ENCODE measurements at regions not wholly inside any gene's neighbourhood (a gene's known extent, or its start where the extent isn't known, plus 50 kb on each side); places are given as distances from the start of the nearest gene placed in this dataset.
A peak's percentile ranks its signal among the peaks of the same experiment; 100 is the strongest.
"Not testable (repeated sequence)": the region's sequence is repeated elsewhere in the genome, so short reads cannot be mapped to it uniquely, and the experiment has no call there.

- DNase-seq (ENCODE audit: low read depth), result no peak
Measured at GRCh38 chr11:43135966-43136534, 175.7 kb upstream of the API5 start.

GRCh38 chr11:43138621-43139140, 173.1 kb upstream of the API5 start:
- DNase-seq (ENCODE audit: low read depth), result no peak

GRCh38 chr11:43145653-43146052, 166.1 kb upstream of the API5 start:
- DNase-seq (ENCODE audit: low read depth), result no peak

- DNase-seq (ENCODE audit: low read depth), result no peak
Measured at GRCh38 chr11:43150697-43151096, 161.1 kb upstream of the API5 start.

GRCh38 chr11:43164831-43165230, 147.0 kb upstream of the API5 start:
- no peak for DNase-seq (ENCODE audit: low read depth)

GRCh38 chr11:43165393-43165792, 146.4 kb upstream of the API5 start:
- peak; percentile 1 for DNase-seq (ENCODE audit: low read depth)

GRCh38 chr11:43168241-43168640, 143.6 kb upstream of the API5 start:
- DNase-seq (ENCODE audit: low read depth), result not testable (repeated sequence)

- no peak for DNase-seq (ENCODE audit: low read depth)
Measured at GRCh38 chr11:43172477-43172876, 139.3 kb upstream of the API5 start.

GRCh38 chr11:43177975-43178374, 133.8 kb upstream of the API5 start:
- no peak for DNase-seq (ENCODE audit: low read depth)

GRCh38 chr11:43194459-43194858, 117.3 kb upstream of the API5 start:
- not testable (repeated sequence) for DNase-seq (ENCODE audit: low read depth)

- DNase-seq (ENCODE audit: low read depth), result no peak
Measured at GRCh38 chr11:43197379-43197778, 114.4 kb upstream of the API5 start.

GRCh38 chr11:43200031-43200430, 111.8 kb upstream of the API5 start:
- DNase-seq (ENCODE audit: low read depth), result no peak

GRCh38 chr11:43212279-43212678, 99.5 kb upstream of the API5 start:
- no peak for DNase-seq (ENCODE audit: low read depth)

GRCh38 chr11:43214471-43214870, 97.3 kb upstream of the API5 start:
- DNase-seq (ENCODE audit: low read depth), result no peak

- no peak for DNase-seq (ENCODE audit: low read depth)
Measured at GRCh38 chr11:43217849-43218248, 93.9 kb upstream of the API5 start.

GRCh38 chr11:43222215-43222614, 89.6 kb upstream of the API5 start:
- DNase-seq (ENCODE audit: low read depth), result peak; percentile 10

GRCh38 chr11:43223026-43223425, 88.8 kb upstream of the API5 start:
- DNase-seq (ENCODE audit: low read depth), result no peak

GRCh38 chr11:43234881-43235280, 76.9 kb upstream of the API5 start:
- no peak for DNase-seq (ENCODE audit: low read depth)

- DNase-seq (ENCODE audit: low read depth), result no peak
Measured at GRCh38 chr11:43238341-43238740, 73.5 kb upstream of the API5 start.

- DNase-seq (ENCODE audit: low read depth), result no peak
Measured at GRCh38 chr11:43239791-43240190, 72.0 kb upstream of the API5 start.

GRCh38 chr11:43242401-43242800, 69.4 kb upstream of the API5 start:
- DNase-seq (ENCODE audit: low read depth), result no peak

- no peak for DNase-seq (ENCODE audit: low read depth)
Measured at GRCh38 chr11:43243927-43244326, 67.9 kb upstream of the API5 start.

- no peak for DNase-seq (ENCODE audit: low read depth)
Measured at GRCh38 chr11:43245466-43245865, 66.3 kb upstream of the API5 start.

- DNase-seq (ENCODE audit: low read depth), result no peak
Measured at GRCh38 chr11:43250309-43250708, 61.5 kb upstream of the API5 start.

GRCh38 chr11:43261775-43262174, 50.0 kb upstream of the API5 start:
- no peak for DNase-seq (ENCODE audit: low read depth)

Data from ELR (cell line).